ENCODE measurements at regions not wholly inside any gene's neighbourhood (a gene's known extent, or its start where the extent isn't known, plus 50 kb on each side); places are given as distances from the start of the nearest gene placed in this dataset.
"Not testable (repeated sequence)": the region's sequence is repeated elsewhere in the genome, so short reads cannot be mapped to it uniquely, and the experiment has no call there.

- Histone ChIP-seq H3K27me3 (ENCODE audit: control insufficient read depth, insufficient read depth, low read length) (no peaks in the 10 kb centered on the region), H3K27ac (ENCODE audit: low read depth, low read length) (no peak overlapping the region), H3K4me1 (ENCODE audit: control insufficient read depth, insufficient read depth, low read length) (no peaks in the 10 kb centered on the region), H3K36me3 (ENCODE audit: control insufficient read depth, insufficient read depth, low read length) (no peaks in the 10 kb centered on the region), H3K4me3 (ENCODE audit: low read depth, low read length) (no peak overlapping the region), H3K9ac (ENCODE audit: low read depth, low read length) (no peak overlapping the region), H3K9me3 (ENCODE audit: control insufficient read depth, insufficient read depth, low read length) (no peaks in the 10 kb centered on the region)
These were observed 141.8 kb downstream of the YIPF5 start for GRCh38 chr5:144028636-144029035.

GRCh38 chr5:144030904-144031303 is 139.6 kb downstream of the YIPF5 start:
- Histone ChIP-seq H3K9ac (ENCODE audit: low read depth, low read length) (no peak overlapping the region), H3K4me3 (ENCODE audit: low read depth, low read length) (no peak overlapping the region), H3K27me3 (ENCODE audit: control insufficient read depth, insufficient read depth, low read length) (no peaks in the 10 kb centered on the region), H3K36me3 (ENCODE audit: control insufficient read depth, insufficient read depth, low read length) (no peaks in the 10 kb centered on the region), H3K27ac (ENCODE audit: low read depth, low read length) (no peak overlapping the region), H3K9me3 (ENCODE audit: control insufficient read depth, insufficient read depth, low read length) (no peaks in the 10 kb centered on the region), H3K4me1 (ENCODE audit: control insufficient read depth, insufficient read depth, low read length) (no peaks in the 10 kb centered on the region)

- Histone ChIP-seq H3K4me1 (ENCODE audit: control insufficient read depth, insufficient read depth, low read length) (no peaks in the 10 kb centered on the region), H3K4me3 (ENCODE audit: low read depth, low read length) (no peak overlapping the region), H3K36me3 (ENCODE audit: control insufficient read depth, insufficient read depth, low read length) (no peaks in the 10 kb centered on the region), H3K27me3 (ENCODE audit: control insufficient read depth, insufficient read depth, low read length) (no peaks in the 10 kb centered on the region), H3K9ac (ENCODE audit: low read depth, low read length) (no peak overlapping the region), H3K27ac (ENCODE audit: low read depth, low read length) (no peak overlapping the region), H3K9me3 (ENCODE audit: control insufficient read depth, insufficient read depth, low read length) (no peaks in the 10 kb centered on the region)
These were observed 138.1 kb downstream of the YIPF5 start for GRCh38 chr5:144032375-144032774.

- no peak overlapping the region for H3K27ac ChIP-seq (ENCODE audit: low read depth, low read length)
- no peaks in the 10 kb centered on the region for H3K9me3 ChIP-seq (ENCODE audit: control insufficient read depth, insufficient read depth, low read length)
- no peak overlapping the region for H3K4me3 ChIP-seq (ENCODE audit: low read depth, low read length)
- no peaks in the 10 kb centered on the region for H3K36me3 ChIP-seq (ENCODE audit: control insufficient read depth, insufficient read depth, low read length)
- H3K27me3 ChIP-seq (ENCODE audit: control insufficient read depth, insufficient read depth, low read length): no peaks in the 10 kb centered on the region
- H3K9ac ChIP-seq (ENCODE audit: low read depth, low read length): no peak overlapping the region
- no peaks in the 10 kb centered on the region for H3K4me1 ChIP-seq (ENCODE audit: control insufficient read depth, insufficient read depth, low read length)
These were observed 137.0 kb downstream of the YIPF5 start for GRCh38 chr5:144033486-144033885.

GRCh38 chr5:144035046-144035740 is 135.3 kb downstream of the YIPF5 start:
- H3K9ac ChIP-seq (ENCODE audit: low read depth, low read length): no peak overlapping the region
- no peaks in the 10 kb centered on the region for H3K9me3 ChIP-seq (ENCODE audit: control insufficient read depth, insufficient read depth, low read length)
- no peaks in the 10 kb centered on the region for H3K36me3 ChIP-seq (ENCODE audit: control insufficient read depth, insufficient read depth, low read length)
- H3K27ac ChIP-seq (ENCODE audit: low read depth, low read length): no peak overlapping the region
- H3K4me1 ChIP-seq (ENCODE audit: control insufficient read depth, insufficient read depth, low read length): no peaks in the 10 kb centered on the region
- H3K27me3 ChIP-seq (ENCODE audit: control insufficient read depth, insufficient read depth, low read length): no peaks in the 10 kb centered on the region
- no peak overlapping the region for H3K4me3 ChIP-seq (ENCODE audit: low read depth, low read length)

- Histone ChIP-seq H3K9me3 (ENCODE audit: control insufficient read depth, insufficient read depth, low read length) (no peaks in the 10 kb centered on the region), H3K27ac (ENCODE audit: low read depth, low read length) (no peak overlapping the region), H3K4me3 (ENCODE audit: low read depth, low read length) (no peak overlapping the region), H3K36me3 (ENCODE audit: control insufficient read depth, insufficient read depth, low read length) (no peaks in the 10 kb centered on the region), H3K4me1 (ENCODE audit: control insufficient read depth, insufficient read depth, low read length) (no peaks in the 10 kb centered on the region), H3K9ac (ENCODE audit: low read depth, low read length) (no peak overlapping the region), H3K27me3 (ENCODE audit: control insufficient read depth, insufficient read depth, low read length) (no peaks in the 10 kb centered on the region)
These were observed 134.0 kb downstream of the YIPF5 start for GRCh38 chr5:144036476-144036875.

GRCh38 chr5:144040615-144041305 is 129.7 kb downstream of the YIPF5 start:
- Histone ChIP-seq H3K27ac (ENCODE audit: low read depth, low read length) (no peak overlapping the region), H3K9me3 (ENCODE audit: control insufficient read depth, insufficient read depth, low read length) (no peaks in the 10 kb centered on the region), H3K36me3 (ENCODE audit: control insufficient read depth, insufficient read depth, low read length) (no peaks in the 10 kb centered on the region), H3K27me3 (ENCODE audit: control insufficient read depth, insufficient read depth, low read length) (no peaks in the 10 kb centered on the region), H3K9ac (ENCODE audit: low read depth, low read length) (no peak overlapping the region), H3K4me1 (ENCODE audit: control insufficient read depth, insufficient read depth, low read length) (no peaks in the 10 kb centered on the region), H3K4me3 (ENCODE audit: low read depth, low read length) (no peak overlapping the region)

GRCh38 chr5:144042156-144042555 is 128.3 kb downstream of the YIPF5 start:
- H3K9ac ChIP-seq (ENCODE audit: low read depth, low read length): no peak overlapping the region
- H3K4me3 ChIP-seq (ENCODE audit: low read depth, low read length): no peak overlapping the region
- H3K27me3 ChIP-seq (ENCODE audit: control insufficient read depth, insufficient read depth, low read length): no peaks in the 10 kb centered on the region
- no peaks in the 10 kb centered on the region for H3K9me3 ChIP-seq (ENCODE audit: control insufficient read depth, insufficient read depth, low read length)
- no peaks in the 10 kb centered on the region for H3K4me1 ChIP-seq (ENCODE audit: control insufficient read depth, insufficient read depth, low read length)
- H3K36me3 ChIP-seq (ENCODE audit: control insufficient read depth, insufficient read depth, low read length): no peaks in the 10 kb centered on the region
- H3K27ac ChIP-seq (ENCODE audit: low read depth, low read length): no peak overlapping the region

GRCh38 chr5:144048259-144048856 is 122.1 kb downstream of the YIPF5 start:
- H3K9ac ChIP-seq (ENCODE audit: low read depth, low read length): no peak overlapping the region
- H3K27ac ChIP-seq (ENCODE audit: low read depth, low read length): no peak overlapping the region
- H3K27me3 ChIP-seq (ENCODE audit: control insufficient read depth, insufficient read depth, low read length): no peaks in the 10 kb centered on the region

GRCh38 chr5:144055391-144055790 is 115.1 kb downstream of the YIPF5 start:
- H3K4me3 ChIP-seq (ENCODE audit: low read depth, low read length); H3K4me1 ChIP-seq (ENCODE audit: control insufficient read depth, insufficient read depth, low read length); H3K27me3 ChIP-seq (ENCODE audit: control insufficient read depth, insufficient read depth, low read length); H3K9ac ChIP-seq (ENCODE audit: low read depth, low read length); H3K36me3 ChIP-seq (ENCODE audit: control insufficient read depth, insufficient read depth, low read length); H3K27ac ChIP-seq (ENCODE audit: low read depth, low read length); H3K9me3 ChIP-seq (ENCODE audit: control insufficient read depth, insufficient read depth, low read length): not testable (repeated sequence)

More at GRCh38 chr5:144048259-144048856, 122.1 kb downstream of the YIPF5 start:
- no peak overlapping the region for H3K4me3 ChIP-seq (ENCODE audit: low read depth, low read length)
- H3K36me3 ChIP-seq (ENCODE audit: control insufficient read depth, insufficient read depth, low read length): no peaks in the 10 kb centered on the region
- H3K9me3 ChIP-seq (ENCODE audit: control insufficient read depth, insufficient read depth, low read length): no peaks in the 10 kb centered on the region
- H3K4me1 ChIP-seq (ENCODE audit: control insufficient read depth, insufficient read depth, low read length): no peaks in the 10 kb centered on the region

- H3K36me3 ChIP-seq (ENCODE audit: control insufficient read depth, insufficient read depth, low read length); H3K27me3 ChIP-seq (ENCODE audit: control insufficient read depth, insufficient read depth, low read length): not testable (repeated sequence)
These were observed 110.4 kb downstream of the YIPF5 start for GRCh38 chr5:144060091-144060490.

More at GRCh38 chr5:144060091-144060490, 110.4 kb downstream of the YIPF5 start:
- H3K9ac ChIP-seq (ENCODE audit: low read depth, low read length); H3K4me1 ChIP-seq (ENCODE audit: control insufficient read depth, insufficient read depth, low read length); H3K27ac ChIP-seq (ENCODE audit: low read depth, low read length); H3K4me3 ChIP-seq (ENCODE audit: low read depth, low read length): not testable (repeated sequence)
- peaks cover 10% of the 10 kb centered on the region; the same call in 1 of the 2 replicates for H3K9me3 ChIP-seq (ENCODE audit: control insufficient read depth, insufficient read depth, low read length)
